ENCODE measurements at regions not wholly inside any gene's neighbourhood (a gene's known extent, or its start where the extent isn't known, plus 50 kb on each side); places are given as distances from the start of the nearest gene placed in this dataset.
"Not testable (repeated sequence)": the region's sequence is repeated elsewhere in the genome, so short reads cannot be mapped to it uniquely, and the experiment has no call there.

DNA sequence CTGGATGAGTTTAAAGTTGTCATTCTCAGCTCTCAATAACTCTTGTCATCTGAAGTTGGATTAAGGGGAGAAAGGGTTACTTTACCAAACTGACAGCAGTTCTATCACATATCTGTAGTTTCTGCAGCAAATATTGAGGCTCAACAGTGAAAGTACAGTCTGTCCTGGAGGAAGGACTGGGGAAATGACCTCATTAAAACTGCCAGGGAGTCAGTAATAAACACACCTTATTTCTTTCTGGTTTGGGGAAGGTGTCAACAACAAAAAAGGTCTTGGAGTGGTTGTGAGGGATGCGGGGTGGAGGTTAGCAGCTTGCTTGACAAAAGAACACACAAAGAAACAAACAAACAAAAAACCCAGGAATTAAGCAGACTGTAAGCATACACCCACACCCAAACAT is 1418.0 kb downstream of the STIM2 start:
- intact Hi-C loops (cut with DNase I), result no loop called here
- H3K27me3 ChIP-seq, result no peaks in the 10 kb centered on the region
- TF ChIP-seq POLR2A (IDR thresholded peaks at IDR 0.05), result no peak
- TF ChIP-seq, protein P1, sequence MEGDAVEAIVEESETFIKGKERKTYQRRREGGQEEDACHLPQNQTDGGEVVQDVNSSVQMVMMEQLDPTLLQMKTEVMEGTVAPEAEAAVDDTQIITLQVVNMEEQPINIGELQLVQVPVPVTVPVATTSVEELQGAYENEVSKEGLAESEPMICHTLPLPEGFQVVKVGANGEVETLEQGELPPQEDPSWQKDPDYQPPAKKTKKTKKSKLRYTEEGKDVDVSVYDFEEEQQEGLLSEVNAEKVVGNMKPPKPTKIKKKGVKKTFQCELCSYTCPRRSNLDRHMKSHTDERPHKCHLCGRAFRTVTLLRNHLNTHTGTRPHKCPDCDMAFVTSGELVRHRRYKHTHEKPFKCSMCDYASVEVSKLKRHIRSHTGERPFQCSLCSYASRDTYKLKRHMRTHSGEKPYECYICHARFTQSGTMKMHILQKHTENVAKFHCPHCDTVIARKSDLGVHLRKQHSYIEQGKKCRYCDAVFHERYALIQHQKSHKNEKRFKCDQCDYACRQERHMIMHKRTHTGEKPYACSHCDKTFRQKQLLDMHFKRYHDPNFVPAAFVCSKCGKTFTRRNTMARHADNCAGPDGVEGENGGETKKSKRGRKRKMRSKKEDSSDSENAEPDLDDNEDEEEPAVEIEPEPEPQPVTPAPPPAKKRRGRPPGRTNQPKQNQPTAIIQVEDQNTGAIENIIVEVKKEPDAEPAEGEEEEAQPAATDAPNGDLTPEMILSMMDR (IDR thresholded peaks at IDR 0.05), result no peak
- 52 to 78% methylated on average over 1 of the region's 1 CpG for WGBS, 2 donors
- no peaks in the 10 kb centered on the region for H3K9me3 ChIP-seq
- DNase-seq, result no peak
- ATAC-seq, result no peak
- no peaks in the 10 kb centered on the region for H3K4me1 ChIP-seq
- H3K4me3 ChIP-seq, result no peak overlapping the region
- H3K36me3 ChIP-seq (replicated peaks in 1 of 2; ENCODE audit: insufficient read depth in 1 of 2, low read depth in 2 of 2), result no peaks in the 10 kb centered on the region
- no peak overlapping the region for H3K27ac ChIP-seq

DNA sequence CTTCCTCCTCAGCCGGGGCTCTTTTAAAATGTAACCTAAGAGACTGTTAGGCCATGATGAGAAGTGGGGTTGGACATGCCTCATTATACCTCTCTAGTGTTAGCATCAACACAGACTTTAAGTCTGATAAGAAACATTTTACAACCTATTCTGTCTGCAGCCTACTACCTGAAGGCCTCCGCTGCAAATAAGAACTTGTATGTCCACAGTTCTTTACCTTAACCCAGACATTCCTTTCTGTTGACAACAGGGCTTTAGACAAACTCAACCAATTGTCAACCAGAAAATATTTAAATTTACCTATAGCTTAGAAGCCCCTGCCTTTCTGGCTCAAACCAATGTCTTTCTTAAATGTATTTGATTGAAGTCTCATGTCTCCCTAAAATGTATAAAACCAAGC is 1418.6 kb downstream of the STIM2 start:
- H3K36me3 ChIP-seq (replicated peaks in 1 of 2; ENCODE audit: insufficient read depth in 1 of 2, low read depth in 2 of 2), result no peaks in the 10 kb centered on the region
- no peak overlapping the region for H3K27ac ChIP-seq
- H3K27me3 ChIP-seq, result no peaks in the 10 kb centered on the region
- H3K4me3 ChIP-seq, result no peak overlapping the region
- no peak for TF ChIP-seq POLR2A (IDR thresholded peaks at IDR 0.05)
- TF ChIP-seq, protein P1 (IDR thresholded peaks at IDR 0.05), result no peak
- no peaks in the 10 kb centered on the region for H3K4me1 ChIP-seq
- intact Hi-C loops (cut with DNase I), result no loop called here
- DNase-seq, result no peak
- ATAC-seq, result no peak
- H3K9me3 ChIP-seq, result no peaks in the 10 kb centered on the region
- WGBS, 2 donors, result 66 to 71% methylated on average over 2 of the region's 2 CpGs

DNA sequence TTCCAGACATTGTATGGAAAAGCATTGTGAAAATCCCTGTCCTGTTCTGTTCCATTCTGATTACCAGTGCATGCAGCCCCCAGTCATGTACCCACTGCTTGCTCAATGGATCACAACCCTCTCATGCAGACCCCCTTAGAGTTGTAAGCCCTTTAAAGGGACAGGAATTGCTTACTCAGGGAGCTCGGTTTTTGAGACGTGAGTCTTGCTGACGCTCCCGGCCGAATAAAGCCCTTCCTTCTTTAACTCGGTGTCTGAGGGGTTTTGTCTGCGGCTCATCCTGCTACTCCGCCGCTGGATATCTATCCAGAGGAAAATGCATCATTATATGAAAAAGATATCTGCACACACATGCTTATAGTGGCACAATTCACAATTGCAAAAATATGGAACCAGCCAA is 1425.6 kb downstream of the STIM2 start:
- DNase-seq; H3K27ac ChIP-seq; H3K27me3 ChIP-seq; ATAC-seq; H3K36me3 ChIP-seq (replicated peaks in 1 of 2; ENCODE audit: insufficient read depth in 1 of 2, low read depth in 2 of 2); intact Hi-C loops (cut with DNase I); H3K9me3 ChIP-seq; H3K4me3 ChIP-seq; H3K4me1 ChIP-seq: not testable (repeated sequence)
- 83 to 88% methylated on average over 9 of the region's 9 CpGs for WGBS, 2 donors

GRCh38 chr4:28287831-28288233 is 1427.2 kb downstream of the STIM2 start:
- intact Hi-C loops (cut with DNase I), result no loop called here
- DNase-seq (peak in 2 of 4 donors; percentile 7 to 11), ATAC-seq (no peak)
- Histone ChIP-seq H3K9me3 (no peaks in the 10 kb centered on the region), H3K4me1 (no peaks in the 10 kb centered on the region), H3K36me3 (replicated peaks in 1 of 2; ENCODE audit: insufficient read depth in 1 of 2, low read depth in 2 of 2) (no peaks in the 10 kb centered on the region), H3K27ac (no peak overlapping the region), H3K4me3 (no peak overlapping the region), H3K27me3 (no peaks in the 10 kb centered on the region)
- TF ChIP-seq POLR2A (IDR thresholded peaks at IDR 0.05), result no peak
- TF ChIP-seq, protein P1 (IDR thresholded peaks at IDR 0.05), result no peak
- WGBS, 2 donors, result 45 to 59% methylated on average over 3 of the region's 3 CpGs

DNA sequence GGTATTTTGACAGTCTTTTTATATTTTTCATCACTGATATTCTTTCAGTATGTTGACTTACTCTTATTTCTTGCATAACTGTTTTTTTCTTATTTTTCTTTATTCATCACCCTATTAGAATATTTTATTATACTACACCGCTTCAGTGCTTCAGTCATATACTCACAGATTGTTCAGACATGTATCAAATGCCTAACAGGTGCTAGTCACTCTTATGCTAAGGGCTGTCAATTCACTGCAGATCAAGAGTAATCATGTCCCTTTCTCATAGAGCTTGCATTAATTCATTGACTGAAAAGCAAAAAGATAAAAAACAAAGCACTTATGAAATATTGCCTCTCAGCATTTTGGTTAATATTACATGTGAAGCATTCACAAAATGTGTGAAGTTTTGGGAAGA is 1435.6 kb downstream of the STIM2 start:
- no peak for DNase-seq
- H3K27ac ChIP-seq, result no peak overlapping the region
- no peaks in the 10 kb centered on the region for H3K4me1 ChIP-seq
- intact Hi-C loops (cut with DNase I), result no loop called here
- TF ChIP-seq, protein P1 (IDR thresholded peaks at IDR 0.05), result no peak
- no peak for TF ChIP-seq POLR2A (IDR thresholded peaks at IDR 0.05)
- WGBS, 2 donors, result 64 to 67% methylated on average over 1 of the region's 1 CpG
- H3K27me3 ChIP-seq, result no peaks in the 10 kb centered on the region
- H3K36me3 ChIP-seq (replicated peaks in 1 of 2; ENCODE audit: insufficient read depth in 1 of 2, low read depth in 2 of 2), result no peaks in the 10 kb centered on the region
- ATAC-seq, result no peak
- no peaks in the 10 kb centered on the region for H3K9me3 ChIP-seq
- H3K4me3 ChIP-seq, result no peak overlapping the region

Measured in body of pancreas (tissue), 4 donors.